HEK293 (cell line): ENCODE measurements at regions not wholly inside any gene's neighbourhood (a gene's known extent, or its start where the extent isn't known, plus 50 kb on each side); places are given as distances from the start of the nearest gene placed in this dataset.

Experiments
- CTCF ChIA-PET: fragments of 350-600 bp; formaldehyde crosslinking; extraction: SDS; loops from one replicate; lab custom pipeline; 2021; ENCODE audit warnings: antibody characterized with exemption; lab: Yijun Ruan, JAX
- POLR2A ChIA-PET: fragments of 300-600 bp; formaldehyde crosslinking; extraction: SDS; loops from one replicate; lab custom pipeline; 2020; ENCODE audit warnings: antibody characterized with exemption, inconsistent platforms; lab: Yijun Ruan, JAX
- H3K27ac ChIP-seq: fragments of 200-500 bp; sonication (Bioruptor generic); 2 replicates; pipeline ENCODE4 v1.5.1; 2014; ENCODE audit warnings: low read depth, low read length, control low read depth, inconsistent platforms; ENCODE audit errors: extremely low read depth
- H3K36me3 ChIP-seq, 2 experiments: fragments of 200-500 bp in 1 of 2; sonication (Bioruptor generic) in 1 of 2; 1 replicate in 1 of 2; 2 replicates in 1 of 2; pipeline ENCODE4 v1.5.1; 2014 to 2017; ENCODE audit warnings: inconsistent platforms in 2 of 2, low read length in 2 of 2; ENCODE audit not compliant: control insufficient read depth in 2 of 2, insufficient read depth in 1 of 2
- H3K4me1 ChIP-seq: fragments of 200-500 bp; sonication (Bioruptor generic); 2 replicates; pipeline ENCODE4 v1.5.1; 2014; ENCODE audit warnings: mild to moderate bottlenecking, low read length, inconsistent platforms; ENCODE audit not compliant: control insufficient read depth, insufficient read depth
- H3K4me3 ChIP-seq: 2 replicates; pipeline ENCODE4 v1.5.1; 2011; ENCODE audit warnings: low read depth, mild to moderate bottlenecking, control low read depth, low read length, moderate library complexity
- H3K9me3 ChIP-seq: fragments of 200-500 bp; sonication (Bioruptor generic); 2 replicates; pipeline ENCODE4 v1.5.1; 2014; ENCODE audit warnings: low read depth, low read length, inconsistent platforms; ENCODE audit not compliant: control insufficient read depth, insufficient read depth
- ATF2 ChIP-seq: fragments of 450-650 bp; formaldehyde crosslinking; IDR thresholded peaks from 2 replicates; pipeline ENCODE4 v1.5.1; 2016; ENCODE audit warnings: missing biosample characterization, missing genetic modification characterization, low read depth
- BCL11B ChIP-seq: fragments of 450-650 bp; formaldehyde crosslinking; IDR thresholded peaks from 2 replicates; pipeline ENCODE4 v1.5.1; 2016; ENCODE audit warnings: low read depth, missing biosample characterization, missing genetic modification characterization
- BCL6B ChIP-seq: fragments of 450-650 bp; formaldehyde crosslinking; IDR thresholded peaks from 2 replicates; pipeline ENCODE4 v1.5.1; 2017; ENCODE audit warnings: missing biosample characterization, missing genetic modification characterization
- GLIS1 ChIP-seq: fragments of 450-650 bp; formaldehyde crosslinking; IDR thresholded peaks from 2 replicates; pipeline ENCODE4 v1.5.1; 2016; ENCODE audit warnings: missing biosample characterization, missing genetic modification characterization
- HOXA7 ChIP-seq: sonication (generic); formaldehyde crosslinking; IDR thresholded peaks from 2 replicates; pipeline ENCODE4 v1.8.1; 2022; ENCODE audit warnings: missing genetic modification reagents, borderline replicate concordance
- KLF8 ChIP-seq: fragments of 450-650 bp; formaldehyde crosslinking; IDR thresholded peaks from 2 replicates; pipeline ENCODE4 v1.5.1; 2016; ENCODE audit warnings: missing biosample characterization, missing genetic modification characterization
- MYNN ChIP-seq: fragments of 450-650 bp; formaldehyde crosslinking; IDR thresholded peaks from 2 replicates; pipeline ENCODE4 v1.5.1; 2016; ENCODE audit warnings: missing biosample characterization, missing genetic modification characterization, borderline replicate concordance
- PBX3 ChIP-seq: sonication (generic); formaldehyde crosslinking; IDR thresholded peaks from 2 replicates; pipeline ENCODE4 v1.8.1; 2022; ENCODE audit warnings: mild to moderate bottlenecking, moderate library complexity, missing genetic modification reagents
- SCRT1 ChIP-seq: fragments of 450-650 bp; formaldehyde crosslinking; IDR thresholded peaks from 2 replicates; pipeline ENCODE4 v1.5.1; 2016; ENCODE audit warnings: missing biosample characterization, missing genetic modification characterization, borderline replicate concordance
- TCF7L2 ChIP-seq: IDR thresholded peaks from 2 replicates; pipeline ENCODE4 v1.6.1; 2011; ENCODE audit warnings: low read depth, mild to moderate bottlenecking, inconsistent platforms, low read length, moderate library complexity, borderline replicate concordance
- ZFP69B ChIP-seq: fragments of 450-650 bp; formaldehyde crosslinking; IDR thresholded peaks from 2 replicates; pipeline ENCODE4 v1.5.1; 2016; ENCODE audit warnings: missing biosample characterization, missing genetic modification characterization
- ZNF169 ChIP-seq: fragments of 450-650 bp; formaldehyde crosslinking; IDR thresholded peaks from 2 replicates; pipeline ENCODE4 v1.5.1; 2016; ENCODE audit warnings: missing biosample characterization, missing genetic modification characterization
- ZNF175 ChIP-seq: fragments of 450-650 bp; formaldehyde crosslinking; IDR thresholded peaks from 2 replicates; pipeline ENCODE4 v1.5.1; 2016; ENCODE audit warnings: missing biosample characterization, missing genetic modification characterization
- ZNF19 ChIP-seq: fragments of 450-650 bp; formaldehyde crosslinking; IDR thresholded peaks from 2 replicates; pipeline ENCODE4; 2016; ENCODE audit warnings: missing biosample characterization, missing genetic modification characterization, low read depth
- ZNF324 ChIP-seq: fragments of 450-650 bp; formaldehyde crosslinking; IDR thresholded peaks from 2 replicates; pipeline ENCODE4 v1.5.1; 2016; ENCODE audit warnings: missing biosample characterization, missing genetic modification characterization
- ZNF398 ChIP-seq: fragments of 450-650 bp; formaldehyde crosslinking; IDR thresholded peaks from 2 replicates; pipeline ENCODE4 v1.5.1; 2017; ENCODE audit warnings: missing biosample characterization, missing genetic modification characterization
- ZNF404 ChIP-seq: fragments of 450-650 bp; formaldehyde crosslinking; IDR thresholded peaks from 2 replicates; pipeline ENCODE4 v1.5.1; 2017; ENCODE audit warnings: missing biosample characterization, missing genetic modification characterization
- ZNF423 ChIP-seq: fragments of 450-650 bp; formaldehyde crosslinking; IDR thresholded peaks from 2 replicates; pipeline ENCODE4 v1.5.1; 2016; ENCODE audit warnings: missing biosample characterization, missing genetic modification characterization
- ZNF449 ChIP-seq: fragments of 450-650 bp; formaldehyde crosslinking; IDR thresholded peaks from 2 replicates; pipeline ENCODE4 v1.5.1; 2017; ENCODE audit warnings: missing biosample characterization, mild to moderate bottlenecking, missing genetic modification characterization, moderate library complexity
- ZNF488 ChIP-seq: fragments of 450-650 bp; formaldehyde crosslinking; IDR thresholded peaks from 2 replicates; pipeline ENCODE4 v1.5.1; 2016; ENCODE audit warnings: missing biosample characterization, missing genetic modification characterization
- ZNF548 ChIP-seq: fragments of 450-650 bp; formaldehyde crosslinking; IDR thresholded peaks from 2 replicates; pipeline ENCODE4 v1.5.1; 2016; ENCODE audit warnings: missing biosample characterization, missing genetic modification characterization
- ZNF561 ChIP-seq: fragments of 450-650 bp; IDR thresholded peaks from 2 replicates; pipeline ENCODE4 v1.5.1; 2018; ENCODE audit warnings: missing biosample characterization, missing genetic modification characterization, borderline replicate concordance
- ZNF600 ChIP-seq: fragments of 450-650 bp; formaldehyde crosslinking; IDR thresholded peaks from 2 replicates; pipeline ENCODE4 v1.5.1; 2016; ENCODE audit warnings: missing biosample characterization, missing genetic modification characterization
- ZNF621 ChIP-seq: fragments of 450-650 bp; formaldehyde crosslinking; IDR thresholded peaks from 2 replicates; pipeline ENCODE4 v1.5.1; 2017; ENCODE audit warnings: missing biosample characterization, missing genetic modification characterization
- ZNF677 ChIP-seq: fragments of 450-650 bp; IDR thresholded peaks from 2 replicates; pipeline ENCODE4 v1.5.0; 2018; ENCODE audit warnings: missing biosample characterization, mild to moderate bottlenecking, missing genetic modification characterization, moderate library complexity
- ZNF707 ChIP-seq: fragments of 450-650 bp; formaldehyde crosslinking; IDR thresholded peaks from 2 replicates; pipeline ENCODE4 v1.5.1; 2016; ENCODE audit warnings: missing biosample characterization, missing genetic modification characterization
- ZNF791 ChIP-seq: fragments of 450-650 bp; formaldehyde crosslinking; IDR thresholded peaks from 2 replicates; pipeline ENCODE4 v1.5.1; 2016; ENCODE audit warnings: missing biosample characterization, missing genetic modification characterization

- no peak overlapping the region for H3K27ac ChIP-seq
- TF ChIP-seq ZNF488 (tag by site-specific recombination) (no peak), BCL11B (tag by site-specific recombination) (no peak), ZNF677 (tag by site-specific recombination) (no peak), ZNF600 (no peak), ZNF19 (tag by site-specific recombination) (no peak), ZFP69B (tag by site-specific recombination) (no peak), ZNF175 (tag by site-specific recombination) (no peak), ZNF404 (tag by site-specific recombination) (no peak), GLIS1 (tag by site-specific recombination) (no peak), MYNN (tag by site-specific recombination) (no peak), ZNF169 (no peak), ZNF791 (tag by site-specific recombination) (no peak), PBX3 (CRISPR knock-in tag) (no peak), KLF8 (tag by site-specific recombination) (no peak), TCF7L2 (no peak), ZNF621 (tag by site-specific recombination) (no peak), ZNF561 (tag by site-specific recombination) (no peak), ATF2 (tag by site-specific recombination) (no peak)
- H3K4me1 ChIP-seq = no peaks in the 10 kb centered on the region
- no peak overlapping the region for H3K4me3 ChIP-seq
- no peaks in the 10 kb centered on the region; the same call in 1 of the 2 replicates for H3K9me3 ChIP-seq
- CTCF ChIA-PET = no interaction called here
- POLR2A ChIA-PET = no interaction called here
- no peaks in the 10 kb centered on the region for H3K36me3 ChIP-seq
Observed at GRCh38 chrX:23524467-23524866, 142.8 kb upstream of the PRDX4 start.

GRCh38 chrX:23525531-23525930 is 141.8 kb upstream of the PRDX4 start:
- TF ChIP-seq ZNF548 (tag by site-specific recombination) (no peak), ZNF423 (tag by site-specific recombination) (no peak), ZNF324 (tag by site-specific recombination) (no peak)
- TF ChIP-seq, all 188 proteins: peak for 0
- ChIA-PET POLR2A (no interaction called here), CTCF (no interaction called here)

GRCh38 chrX:23540532-23540931 is 126.8 kb upstream of the PRDX4 start:
- H3K4me3 ChIP-seq = no peak overlapping the region
- H3K36me3 ChIP-seq = no peaks in the 10 kb centered on the region
- no peaks in the 10 kb centered on the region for H3K9me3 ChIP-seq
- ChIA-PET POLR2A (no interaction called here), CTCF (no interaction called here)
- no peaks in the 10 kb centered on the region for H3K4me1 ChIP-seq
- no peak overlapping the region for H3K27ac ChIP-seq
- TF ChIP-seq ZNF449 (tag by site-specific recombination) = no peak
- no peak for TF ChIP-seq SCRT1 (tag by site-specific recombination)
- no peak for TF ChIP-seq ZNF707 (tag by site-specific recombination)
- TF ChIP-seq HOXA7 = no peak
- TF ChIP-seq BCL6B (tag by site-specific recombination) = no peak
- no peak for TF ChIP-seq ZNF398

More at GRCh38 chrX:23525531-23525930, 141.8 kb upstream of the PRDX4 start:
- no peaks in the 10 kb centered on the region; the same call in 1 of the 2 replicates for H3K9me3 ChIP-seq
- H3K4me1 ChIP-seq = no peaks in the 10 kb centered on the region
- no peaks in the 10 kb centered on the region for H3K36me3 ChIP-seq
- no peak overlapping the region for H3K27ac ChIP-seq
- no peak overlapping the region for H3K4me3 ChIP-seq
